ENCODE measurements at regions not wholly inside any gene's neighbourhood (a gene's known extent, or its start where the extent isn't known, plus 50 kb on each side); places are given as distances from the start of the nearest gene placed in this dataset.

GRCh38 chr1:193988885-193989284 is 802.5 kb upstream of the B3GALT2 start:
- TF ChIP-seq ZFX (IDR thresholded peaks at IDR 0.05; ENCODE audit: borderline replicate concordance) (no peak), CTCF (IDR thresholded peaks at IDR 0.05) (no peak)
- H3K27ac ChIP-seq = no peak overlapping the region

GRCh38 chr1:193979219-193979618 is 792.8 kb upstream of the B3GALT2 start:
- TF ChIP-seq CTCF (IDR thresholded peaks at IDR 0.05) (no peak), ZFX (IDR thresholded peaks at IDR 0.05; ENCODE audit: borderline replicate concordance) (no peak)

GRCh38 chr1:193974286-193974798 is 787.9 kb upstream of the B3GALT2 start:
- no peak for TF ChIP-seq CTCF (IDR thresholded peaks at IDR 0.05)
- no peak for TF ChIP-seq ZFX (IDR thresholded peaks at IDR 0.05; ENCODE audit: borderline replicate concordance)
- no peak overlapping the region for H3K27ac ChIP-seq

More at GRCh38 chr1:193979219-193979618, 792.8 kb upstream of the B3GALT2 start:
- no peak overlapping the region for H3K27ac ChIP-seq

GRCh38 chr1:193973428-193973827 is 787.0 kb upstream of the B3GALT2 start:
- TF ChIP-seq CTCF (IDR thresholded peaks at IDR 0.05) (no peak), ZFX (IDR thresholded peaks at IDR 0.05; ENCODE audit: borderline replicate concordance) (no peak)
- H3K27ac ChIP-seq = no peak overlapping the region

GRCh38 chr1:193971595-193971994 is 785.2 kb upstream of the B3GALT2 start:
- no peak for TF ChIP-seq ZFX (IDR thresholded peaks at IDR 0.05; ENCODE audit: borderline replicate concordance)
- TF ChIP-seq CTCF (IDR thresholded peaks at IDR 0.05) = no peak
- H3K27ac ChIP-seq = no peak overlapping the region

- H3K27ac ChIP-seq = no peak overlapping the region
- TF ChIP-seq CTCF (IDR thresholded peaks at IDR 0.05) = no peak
- no peak for TF ChIP-seq ZFX (IDR thresholded peaks at IDR 0.05; ENCODE audit: borderline replicate concordance)
Measured at GRCh38 chr1:193960499-193960898, 774.1 kb upstream of the B3GALT2 start.

- TF ChIP-seq CTCF (IDR thresholded peaks at IDR 0.05) (no peak), ZFX (IDR thresholded peaks at IDR 0.05; ENCODE audit: borderline replicate concordance) (no peak)
- H3K27ac ChIP-seq = no peak overlapping the region
Measured at GRCh38 chr1:193960040-193960439, 773.6 kb upstream of the B3GALT2 start.

Measured in 22Rv1 (cell line).